PC-9 (cell line): ENCODE measurements at regions not wholly inside any gene's neighbourhood (a gene's known extent, or its start where the extent isn't known, plus 50 kb on each side); places are given as distances from the start of the nearest gene placed in this dataset.

ENCODE experiments used
- CTCF ChIP-seq: fragments of 200-600 bp; sonication (generic); conservative IDR thresholded peaks from 2 replicates; pipeline ENCODE4 v1.6.1; 2017; ENCODE audit warnings: mixed run types, antibody characterized with exemption, mild to moderate bottlenecking, moderate library complexity
- EZH2 ChIP-seq: fragments of 200-600 bp; sonication (generic); IDR thresholded peaks from 2 replicates; pipeline ENCODE4 v1.8.0; 2017; ENCODE audit warnings: antibody characterized with exemption, low read depth

- TF ChIP-seq CTCF, result no peak
- TF ChIP-seq EZH2, result no peak
Measured at GRCh38 chr16:64421515-64421914, 700.3 kb downstream of the CDH11 start.
